ENCODE measurements at regions not wholly inside any gene's neighbourhood (a gene's known extent, or its start where the extent isn't known, plus 50 kb on each side); places are given as distances from the start of the nearest gene placed in this dataset.

DNA sequence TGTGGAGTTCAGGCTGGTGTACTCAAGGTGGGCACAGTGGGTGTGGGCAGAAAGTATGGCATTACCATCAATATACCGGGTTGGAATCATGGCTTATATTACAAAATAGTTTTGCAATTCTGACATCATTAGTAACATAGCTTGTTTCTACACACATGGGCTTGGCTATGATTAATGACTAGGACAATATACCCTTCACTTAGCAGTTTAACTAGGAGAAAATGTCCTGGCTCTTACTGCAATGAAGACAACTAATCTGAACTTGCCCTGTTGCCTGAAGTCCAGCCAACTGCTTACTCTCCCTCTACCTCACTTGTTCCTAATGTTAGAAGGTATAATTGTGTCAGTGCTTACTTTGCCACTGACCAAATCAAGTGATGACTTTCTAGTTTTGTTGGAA lies 612.5 kb downstream of the EFNA5 start:
- WGBS, 2 experiments (ENCODE audit: insufficient coverage in 1 of 2, insufficient read length in 1 of 2), result 86% methylated on average over 1 of the region's 1 CpG; no CpG with 5 or more reads in 1 of the 2 experiments
- TF ChIP-seq, protein P1, sequence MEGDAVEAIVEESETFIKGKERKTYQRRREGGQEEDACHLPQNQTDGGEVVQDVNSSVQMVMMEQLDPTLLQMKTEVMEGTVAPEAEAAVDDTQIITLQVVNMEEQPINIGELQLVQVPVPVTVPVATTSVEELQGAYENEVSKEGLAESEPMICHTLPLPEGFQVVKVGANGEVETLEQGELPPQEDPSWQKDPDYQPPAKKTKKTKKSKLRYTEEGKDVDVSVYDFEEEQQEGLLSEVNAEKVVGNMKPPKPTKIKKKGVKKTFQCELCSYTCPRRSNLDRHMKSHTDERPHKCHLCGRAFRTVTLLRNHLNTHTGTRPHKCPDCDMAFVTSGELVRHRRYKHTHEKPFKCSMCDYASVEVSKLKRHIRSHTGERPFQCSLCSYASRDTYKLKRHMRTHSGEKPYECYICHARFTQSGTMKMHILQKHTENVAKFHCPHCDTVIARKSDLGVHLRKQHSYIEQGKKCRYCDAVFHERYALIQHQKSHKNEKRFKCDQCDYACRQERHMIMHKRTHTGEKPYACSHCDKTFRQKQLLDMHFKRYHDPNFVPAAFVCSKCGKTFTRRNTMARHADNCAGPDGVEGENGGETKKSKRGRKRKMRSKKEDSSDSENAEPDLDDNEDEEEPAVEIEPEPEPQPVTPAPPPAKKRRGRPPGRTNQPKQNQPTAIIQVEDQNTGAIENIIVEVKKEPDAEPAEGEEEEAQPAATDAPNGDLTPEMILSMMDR (conservative IDR thresholded peaks at IDR 0.05), result no peak
- Histone ChIP-seq H3K27ac (ENCODE audit: low read depth, low read length) (no peak overlapping the region), H3K4me3 (ENCODE audit: low read length) (no peak overlapping the region), H3K27me3 (ENCODE audit: control insufficient read depth, insufficient read depth, low read length, poor library complexity, severe bottlenecking) (no peaks in the 10 kb centered on the region), H3K36me3 (ENCODE audit: control insufficient read depth, insufficient read depth, low read length) (no peaks in the 10 kb centered on the region), H3K4me1 (ENCODE audit: control insufficient read depth, insufficient read depth, low read length) (no peaks in the 10 kb centered on the region), H3K9me3 (ENCODE audit: control insufficient read depth, low read length) (no peaks in the 10 kb centered on the region), H3K9ac (ENCODE audit: extremely low read depth, low read length, poor library complexity, severe bottlenecking) (no peak overlapping the region)
- Mint-ChIP-seq H3K4me1 (no peaks in the 10 kb centered on the region), H3K27me3 (ENCODE audit: insufficient read depth) (no peaks in the 10 kb centered on the region), H3K4me3 (no peak overlapping the region), H3K9me3 (no peaks in the 10 kb centered on the region), H3K36me3 (ENCODE audit: low read depth) (no peaks in the 10 kb centered on the region), H3K27ac (no peak overlapping the region)
- no peak for DNase-seq

GRCh38 chr5:107056278-107056677 lies 614.5 kb downstream of the EFNA5 start:
- 80 to 93% methylated on average over 2 of the region's 2 CpGs for WGBS, 2 experiments (ENCODE audit: insufficient coverage in 1 of 2, insufficient read length in 1 of 2)
- Mint-ChIP-seq H3K27ac (no peak overlapping the region), H3K4me1 (no peaks in the 10 kb centered on the region), H3K9me3 (no peaks in the 10 kb centered on the region), H3K36me3 (ENCODE audit: low read depth) (no peaks in the 10 kb centered on the region), H3K27me3 (ENCODE audit: insufficient read depth) (no peaks in the 10 kb centered on the region), H3K4me3 (no peak overlapping the region)
- TF ChIP-seq, protein P1 (conservative IDR thresholded peaks at IDR 0.05), result no peak
- no peak overlapping the region for H3K9ac ChIP-seq (ENCODE audit: extremely low read depth, low read length, poor library complexity, severe bottlenecking)
- no peaks in the 10 kb centered on the region for H3K27me3 ChIP-seq (ENCODE audit: control insufficient read depth, insufficient read depth, low read length, poor library complexity, severe bottlenecking)
- H3K27ac ChIP-seq (ENCODE audit: low read depth, low read length), result no peak overlapping the region
- H3K9me3 ChIP-seq (ENCODE audit: control insufficient read depth, low read length), result no peaks in the 10 kb centered on the region
- no peaks in the 10 kb centered on the region for H3K4me1 ChIP-seq (ENCODE audit: control insufficient read depth, insufficient read depth, low read length)
- no peak for DNase-seq
- H3K36me3 ChIP-seq (ENCODE audit: control insufficient read depth, insufficient read depth, low read length), result no peaks in the 10 kb centered on the region
- no peak overlapping the region for H3K4me3 ChIP-seq (ENCODE audit: low read length)

- no peak overlapping the region for H3K27ac ChIP-seq (ENCODE audit: low read depth, low read length)
- H3K36me3 ChIP-seq (ENCODE audit: control insufficient read depth, insufficient read depth, low read length), result no peaks in the 10 kb centered on the region
- Mint-ChIP-seq H3K4me3 (no peak overlapping the region), H3K9me3 (no peaks in the 10 kb centered on the region), H3K27ac (no peak overlapping the region), H3K27me3 (ENCODE audit: insufficient read depth) (no peaks in the 10 kb centered on the region), H3K36me3 (ENCODE audit: low read depth) (no peaks in the 10 kb centered on the region), H3K4me1 (no peaks in the 10 kb centered on the region)
- no peak for DNase-seq
- 80 to 100% methylated on average over 1 to 2 of the region's 2 CpGs for WGBS, 2 experiments (ENCODE audit: insufficient coverage in 1 of 2, insufficient read length in 1 of 2)
- H3K4me3 ChIP-seq (ENCODE audit: low read length), result no peak overlapping the region
- H3K9ac ChIP-seq (ENCODE audit: extremely low read depth, low read length, poor library complexity, severe bottlenecking), result no peak overlapping the region
- H3K9me3 ChIP-seq (ENCODE audit: control insufficient read depth, low read length), result no peaks in the 10 kb centered on the region
- H3K27me3 ChIP-seq (ENCODE audit: control insufficient read depth, insufficient read depth, low read length, poor library complexity, severe bottlenecking), result no peaks in the 10 kb centered on the region
- no peaks in the 10 kb centered on the region for H3K4me1 ChIP-seq (ENCODE audit: control insufficient read depth, insufficient read depth, low read length)
- TF ChIP-seq, protein P1 (conservative IDR thresholded peaks at IDR 0.05), result no peak
These were observed 623.7 kb downstream of the EFNA5 start for GRCh38 chr5:107047048-107047447.

Measured in endodermal cell (in vitro differentiated cells).